ENCODE measurements at regions not wholly inside any gene's neighbourhood (a gene's known extent, or its start where the extent isn't known, plus 50 kb on each side); places are given as distances from the start of the nearest gene placed in this dataset.
A peak's percentile ranks its signal among the peaks of the same experiment; 100 is the strongest.
"Not testable (repeated sequence)": the region's sequence is repeated elsewhere in the genome, so short reads cannot be mapped to it uniquely, and the experiment has no call there.

- TF ChIP-seq CTCF (IDR thresholded peaks at IDR 0.05 in 4 of 5, conservative IDR thresholded peaks at IDR 0.05 in 1 of 5) (no peak), POLR2A (IDR thresholded peaks at IDR 0.05) (no peak)
- intact Hi-C loops (cut with DNase I; ENCODE audit: low total_unique reads): no loop called here
- ATAC-seq (peak in 1 of 2 donors; percentile 36), DNase-seq (no peak)
- Histone ChIP-seq H3K27me3 (no peaks in the 10 kb centered on the region), H3K27ac (no peak overlapping the region), H3K4me1 (peaks cover 0 to 5% of the 10 kb centered on the region in 2 donors), H3K36me3 (no peaks in the 10 kb centered on the region), H3K9me3 (no peaks in the 10 kb centered on the region), H3K4me3 (no peak overlapping the region)
- in situ Hi-C loops (cut with MboI; ENCODE audit: low sequenced_read_pairs in 4 of 4): loop anchor here in 1 of 4 donors (10.0 kb wide), 1 partner anchor 92 kb away; no protein-coding TSS in a partner anchor
Observed at GRCh38 chr2:228767196-228767595, 503.9 kb downstream of the PID1 start.

GRCh38 chr2:228763379-228763981 is 507.6 kb downstream of the PID1 start:
- Histone ChIP-seq H3K27ac (no peak overlapping the region), H3K27me3 (no peaks in the 10 kb centered on the region), H3K36me3 (no peaks in the 10 kb centered on the region), H3K9me3 (no peaks in the 10 kb centered on the region), H3K4me3 (no peak overlapping the region), H3K4me1 (no peaks in the 10 kb centered on the region)
- in situ Hi-C loops (cut with MboI; ENCODE audit: low sequenced_read_pairs in 4 of 4): loop anchor here in 1 of 4 donors (10.0 kb wide), 1 partner anchor 89 kb away; no protein-coding TSS in a partner anchor
- intact Hi-C loops (cut with DNase I; ENCODE audit: low total_unique reads): no loop called here
- ATAC-seq (no peak), DNase-seq (no peak)
- no peak for TF ChIP-seq CTCF (IDR thresholded peaks at IDR 0.05 in 4 of 5, conservative IDR thresholded peaks at IDR 0.05 in 1 of 5)
- no peak for TF ChIP-seq POLR2A (IDR thresholded peaks at IDR 0.05)

- no peaks in the 10 kb centered on the region for H3K27me3 ChIP-seq
- no peaks in the 10 kb centered on the region for H3K36me3 ChIP-seq
- DNase-seq (no peak), ATAC-seq (no peak)
- intact Hi-C loops (cut with DNase I; ENCODE audit: low total_unique reads) (no loop called here), in situ Hi-C loops (cut with MboI; ENCODE audit: low sequenced_read_pairs in 4 of 4) (loop anchor here in 1 of 4 donors (10.0 kb wide), 1 partner anchor 88 kb away; no protein-coding TSS in a partner anchor)
- TF ChIP-seq POLR2A (IDR thresholded peaks at IDR 0.05): no peak
- no peak for TF ChIP-seq CTCF (IDR thresholded peaks at IDR 0.05 in 4 of 5, conservative IDR thresholded peaks at IDR 0.05 in 1 of 5)
- no peak overlapping the region for H3K27ac ChIP-seq
- no peak overlapping the region for H3K4me3 ChIP-seq
- H3K9me3 ChIP-seq: no peaks in the 10 kb centered on the region
- no peaks in the 10 kb centered on the region for H3K4me1 ChIP-seq
Observed at GRCh38 chr2:228762565-228762964, 508.5 kb downstream of the PID1 start.

- in situ Hi-C loops (cut with MboI; ENCODE audit: low sequenced_read_pairs in 4 of 4); H3K27ac ChIP-seq; H3K27me3 ChIP-seq; ATAC-seq; H3K9me3 ChIP-seq; DNase-seq; H3K36me3 ChIP-seq; H3K4me1 ChIP-seq; H3K4me3 ChIP-seq; intact Hi-C loops (cut with DNase I; ENCODE audit: low total_unique reads): not testable (repeated sequence)
Observed at GRCh38 chr2:228755661-228756060, 515.4 kb downstream of the PID1 start.

GRCh38 chr2:228747483-228747882 is 523.6 kb downstream of the PID1 start:
- Histone ChIP-seq H3K27me3 (no peaks in the 10 kb centered on the region), H3K27ac (no peak overlapping the region), H3K4me3 (no peak overlapping the region), H3K36me3 (no peaks in the 10 kb centered on the region), H3K9me3 (no peaks in the 10 kb centered on the region), H3K4me1 (no peaks in the 10 kb centered on the region)
- intact Hi-C loops (cut with DNase I; ENCODE audit: low total_unique reads) (no loop called here), in situ Hi-C loops (cut with MboI; ENCODE audit: low sequenced_read_pairs in 4 of 4) (no loop called here)
- ATAC-seq (no peak), DNase-seq (no peak)
- TF ChIP-seq CTCF (IDR thresholded peaks at IDR 0.05 in 4 of 5, conservative IDR thresholded peaks at IDR 0.05 in 1 of 5) (no peak), POLR2A (IDR thresholded peaks at IDR 0.05) (no peak)
